ENCODE measurements at regions not wholly inside any gene's neighbourhood (a gene's known extent, or its start where the extent isn't known, plus 50 kb on each side); places are given as distances from the start of the nearest gene placed in this dataset.
"Not testable (repeated sequence)": the region's sequence is repeated elsewhere in the genome, so short reads cannot be mapped to it uniquely, and the experiment has no call there.

DNA sequence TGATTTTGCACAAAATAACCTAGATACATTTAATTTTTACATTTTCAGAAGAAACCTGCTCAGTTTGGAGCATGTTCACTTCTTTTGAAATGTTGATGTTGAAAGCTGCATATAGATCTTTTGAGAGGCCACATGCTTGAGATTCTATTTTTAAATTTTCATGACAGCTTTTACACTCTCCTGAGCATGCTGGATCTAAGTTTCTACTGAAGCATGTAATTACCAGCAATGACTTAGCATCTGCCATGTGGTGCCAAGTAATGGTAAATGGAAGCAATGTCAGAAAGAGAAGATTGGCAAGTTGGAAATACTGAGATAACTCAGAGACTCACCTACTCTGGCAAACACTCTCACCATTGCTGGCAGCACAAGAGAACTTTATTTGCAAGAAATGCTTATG, 310.6 kb downstream of the NSUN3 start:
- H3K4me3 ChIP-seq (ENCODE audit: low read depth, low read length), result no peak overlapping the region
- TF ChIP-seq, protein P1, sequence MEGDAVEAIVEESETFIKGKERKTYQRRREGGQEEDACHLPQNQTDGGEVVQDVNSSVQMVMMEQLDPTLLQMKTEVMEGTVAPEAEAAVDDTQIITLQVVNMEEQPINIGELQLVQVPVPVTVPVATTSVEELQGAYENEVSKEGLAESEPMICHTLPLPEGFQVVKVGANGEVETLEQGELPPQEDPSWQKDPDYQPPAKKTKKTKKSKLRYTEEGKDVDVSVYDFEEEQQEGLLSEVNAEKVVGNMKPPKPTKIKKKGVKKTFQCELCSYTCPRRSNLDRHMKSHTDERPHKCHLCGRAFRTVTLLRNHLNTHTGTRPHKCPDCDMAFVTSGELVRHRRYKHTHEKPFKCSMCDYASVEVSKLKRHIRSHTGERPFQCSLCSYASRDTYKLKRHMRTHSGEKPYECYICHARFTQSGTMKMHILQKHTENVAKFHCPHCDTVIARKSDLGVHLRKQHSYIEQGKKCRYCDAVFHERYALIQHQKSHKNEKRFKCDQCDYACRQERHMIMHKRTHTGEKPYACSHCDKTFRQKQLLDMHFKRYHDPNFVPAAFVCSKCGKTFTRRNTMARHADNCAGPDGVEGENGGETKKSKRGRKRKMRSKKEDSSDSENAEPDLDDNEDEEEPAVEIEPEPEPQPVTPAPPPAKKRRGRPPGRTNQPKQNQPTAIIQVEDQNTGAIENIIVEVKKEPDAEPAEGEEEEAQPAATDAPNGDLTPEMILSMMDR (IDR thresholded peaks at IDR 0.05; ENCODE audit: borderline replicate concordance, insufficient read depth, low read depth, low read length), result no peak

DNA sequence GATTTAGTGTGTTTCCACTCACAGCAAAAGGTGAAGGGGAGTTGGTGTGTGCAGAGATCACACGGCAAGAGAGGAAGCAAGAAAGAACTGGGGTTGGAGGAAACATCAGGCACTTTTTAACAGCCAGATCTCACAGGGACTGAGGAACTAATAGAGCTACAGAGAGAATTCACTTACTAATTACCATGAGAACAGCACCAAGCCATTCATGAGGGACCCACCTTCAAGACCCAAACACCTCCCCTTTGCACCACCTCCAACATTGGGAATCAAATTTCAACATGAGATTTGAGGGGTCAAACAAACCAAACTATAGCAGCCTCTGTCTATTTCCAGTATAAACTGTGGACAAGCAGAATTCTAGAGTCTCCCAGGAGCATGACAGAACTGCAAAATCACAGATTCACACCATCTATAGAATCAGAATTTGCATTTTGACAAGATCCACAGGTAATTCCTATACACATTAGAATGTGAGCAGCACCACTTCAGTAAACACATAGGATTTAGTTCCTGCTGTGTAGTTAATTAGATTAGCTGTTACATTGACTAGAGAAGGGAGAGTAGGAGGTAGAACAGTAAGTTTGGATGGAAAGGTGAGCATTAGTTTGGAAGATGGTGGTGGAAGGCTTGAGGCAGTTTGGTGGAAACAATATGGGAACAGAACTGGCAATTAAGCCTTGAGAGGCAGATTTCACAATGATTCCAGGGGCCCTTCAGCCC, 311.7 kb downstream of the NSUN3 start:
- TF ChIP-seq, protein P1 (IDR thresholded peaks at IDR 0.05; ENCODE audit: borderline replicate concordance, insufficient read depth, low read depth, low read length), result no peak

DNA sequence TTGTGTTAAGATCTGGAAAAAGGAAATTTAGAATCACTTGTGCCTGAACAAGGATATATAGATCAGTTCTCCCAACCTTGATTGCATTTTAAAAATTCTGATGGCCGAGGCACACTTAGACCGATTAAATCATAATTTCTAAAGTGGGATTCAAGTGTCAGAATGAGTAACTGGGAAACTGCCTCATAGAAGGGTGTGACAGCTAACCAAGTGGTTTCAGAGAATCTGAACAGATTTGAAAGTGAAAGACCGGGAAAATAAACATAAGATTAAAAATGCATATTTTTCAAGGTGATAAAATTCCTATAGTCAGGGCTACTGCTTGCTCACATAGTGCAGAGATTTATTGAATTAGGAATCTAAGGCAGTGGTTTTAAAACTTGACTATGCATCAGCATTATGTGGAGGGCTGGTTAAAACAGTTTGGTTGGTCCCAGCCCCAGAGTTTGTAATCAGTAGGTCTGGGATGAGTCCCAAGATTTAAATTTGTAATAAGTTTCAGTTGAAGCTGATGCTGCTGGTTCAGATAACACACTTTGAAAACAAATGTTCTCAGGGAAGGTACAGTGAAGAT, 314.3 kb downstream of the NSUN3 start:
- not testable (repeated sequence) for H3K4me3 ChIP-seq (ENCODE audit: low read depth, low read length)

More for the DNA sequence above, 311.7 kb downstream of the NSUN3 start:
- no peak overlapping the region for H3K4me3 ChIP-seq (ENCODE audit: low read depth, low read length)

DNA sequence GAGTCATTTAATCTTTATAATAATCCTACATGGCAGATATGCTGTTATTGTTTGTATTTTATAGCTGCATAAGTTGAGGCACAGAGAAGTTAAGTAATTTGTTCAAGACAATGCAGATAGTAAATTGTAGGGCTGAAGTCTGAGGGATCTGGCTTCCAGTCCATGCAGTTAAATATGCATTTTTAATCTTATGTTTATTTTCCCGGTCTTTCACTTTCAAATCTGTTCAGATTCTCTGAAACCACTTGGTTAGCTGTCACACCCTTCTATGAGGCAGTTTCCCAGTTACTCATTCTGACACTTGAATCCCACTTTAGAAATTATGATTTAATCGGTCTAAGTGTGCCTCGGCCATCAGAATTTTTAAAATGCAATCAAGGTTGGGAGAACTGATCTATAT, 315.0 kb downstream of the NSUN3 start:
- H3K4me3 ChIP-seq (ENCODE audit: low read depth, low read length), result not testable (repeated sequence)

DNA sequence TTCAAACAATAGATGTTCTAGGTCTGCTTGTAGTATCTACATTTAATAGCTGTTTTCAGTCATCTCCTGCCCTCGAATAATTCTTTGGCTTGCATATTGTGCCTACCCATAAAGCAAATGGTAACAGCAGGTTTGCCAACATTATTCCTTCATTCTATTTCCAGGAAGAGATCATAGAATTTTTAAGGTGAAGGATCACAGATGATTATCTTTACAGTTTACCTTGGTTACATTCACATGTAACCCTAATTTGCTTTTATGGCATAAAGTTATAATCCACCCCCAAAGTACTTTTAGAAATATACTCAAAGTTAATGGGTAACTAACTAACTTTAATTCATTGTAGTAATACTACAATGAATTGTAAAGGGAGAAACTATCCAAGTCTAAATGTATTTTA, 315.5 kb downstream of the NSUN3 start:
- TF ChIP-seq, protein P1 (IDR thresholded peaks at IDR 0.05; ENCODE audit: borderline replicate concordance, insufficient read depth, low read depth, low read length), result no peak
- H3K4me3 ChIP-seq (ENCODE audit: low read depth, low read length), result no peak overlapping the region

DNA sequence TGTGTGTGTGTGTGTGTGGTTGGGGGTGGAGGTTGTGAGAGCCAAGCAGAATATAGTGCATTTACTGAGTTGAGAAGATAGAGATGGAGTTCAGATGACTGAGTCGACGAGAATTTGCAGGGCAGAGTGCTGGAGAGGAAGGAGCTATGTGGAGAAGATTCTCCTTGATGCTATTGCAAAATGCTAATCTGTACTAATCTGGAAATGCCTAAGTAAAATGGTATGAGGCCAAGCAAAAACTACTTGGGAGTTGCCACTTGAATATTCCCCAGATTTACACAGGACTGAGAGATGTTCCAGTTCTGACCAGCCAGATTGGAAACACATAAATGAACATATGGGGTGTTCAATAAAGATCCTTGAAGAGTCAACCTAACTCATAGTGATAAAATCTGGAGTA, 316.4 kb downstream of the NSUN3 start:
- TF ChIP-seq, protein P1 (IDR thresholded peaks at IDR 0.05; ENCODE audit: borderline replicate concordance, insufficient read depth, low read depth, low read length), result no peak
- no peak overlapping the region for H3K4me3 ChIP-seq (ENCODE audit: low read depth, low read length)

DNA sequence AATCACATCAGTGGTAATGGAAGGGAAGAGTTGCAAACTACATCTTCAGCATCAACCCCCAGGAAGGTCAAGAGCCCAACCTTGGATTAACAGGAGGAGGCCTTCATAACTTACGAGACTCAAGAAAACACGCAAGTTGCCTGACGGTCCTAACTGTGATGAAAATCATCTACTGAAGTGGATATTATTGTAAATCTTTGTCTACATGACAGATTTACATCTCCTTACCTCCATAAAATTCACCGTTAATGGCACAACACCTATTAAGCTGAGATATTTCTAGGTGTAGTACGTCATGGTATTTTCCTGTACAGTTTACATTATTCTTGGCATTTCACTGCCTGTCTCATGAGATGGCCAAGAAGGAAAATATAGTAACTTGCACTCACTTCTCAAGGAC, 332.0 kb downstream of the NSUN3 start:
- TF ChIP-seq, protein P1 (IDR thresholded peaks at IDR 0.05; ENCODE audit: borderline replicate concordance, insufficient read depth, low read depth, low read length), result no peak
- H3K4me3 ChIP-seq (ENCODE audit: low read depth, low read length), result no peak overlapping the region

DNA sequence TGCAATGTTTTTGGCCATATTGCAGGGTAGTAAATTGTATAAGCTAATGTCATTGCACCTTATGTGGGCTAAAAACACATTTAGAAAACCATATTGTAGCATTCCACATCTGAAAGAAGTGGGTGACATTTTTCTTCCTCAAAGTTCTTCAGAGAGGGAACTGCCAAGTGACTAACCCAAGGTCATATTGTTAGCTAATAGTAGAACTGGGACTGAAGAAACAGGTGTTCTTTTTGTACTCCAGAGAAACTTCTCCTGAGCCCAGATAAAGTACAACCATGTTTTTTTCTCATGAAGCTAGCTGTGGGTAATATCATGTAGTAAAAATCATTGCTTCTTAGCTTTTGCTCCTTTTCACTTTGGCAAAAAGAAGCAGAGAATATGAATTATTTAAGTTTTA, 333.0 kb downstream of the NSUN3 start:
- TF ChIP-seq, protein P1 (IDR thresholded peaks at IDR 0.05; ENCODE audit: borderline replicate concordance, insufficient read depth, low read depth, low read length), result no peak
- no peak overlapping the region for H3K4me3 ChIP-seq (ENCODE audit: low read depth, low read length)

Data from GM12875 (cell line).